ENCODE measurements at regions not wholly inside any gene's neighbourhood (a gene's known extent, or its start where the extent isn't known, plus 50 kb on each side); places are given as distances from the start of the nearest gene placed in this dataset. TPM values are rescaled to one million over a fixed set of nuclear protein-coding genes. Genes with fewer than 3 reads are reported as not detected.

Small RNA genes in the stretch of these regions (small RNA-seq; reads per million reads assigned to genes)
- not detected for gene RNU1-130P (ENCODE audit: insufficient read depth)

Data from H1 (cell line).